Smooth muscle cell (in vitro differentiated cells): ENCODE measurements at regions not wholly inside any gene's neighbourhood (a gene's known extent, or its start where the extent isn't known, plus 50 kb on each side); places are given as distances from the start of the nearest gene placed in this dataset.

Experiments used
- DNase-seq: peaks from one replicate; lab custom pipeline; 2025; ENCODE audit not compliant: unreplicated experiment; lab: John Stamatoyannopoulos, UW
- H2AFZ ChIP-seq: fragments of 200-600 bp; sonication (generic); 2 replicates; pipeline ENCODE4 v1.6.0; 2016; ENCODE audit warnings: antibody characterized with exemption, low read depth, mild to moderate bottlenecking
- H3F3A ChIP-seq: fragments of 200-600 bp; sonication (generic); 2 replicates; pipeline ENCODE4 v1.6.0; 2017; ENCODE audit warnings: antibody characterized with exemption, low read depth
- H3K27ac ChIP-seq: fragments of 200-600 bp; sonication (generic); 2 replicates; pipeline ENCODE4 v1.5.1; 2016; ENCODE audit warnings: low read depth, mild to moderate bottlenecking
- H3K27me3 ChIP-seq: fragments of 200-600 bp; sonication (generic); 2 replicates; pipeline ENCODE4 v1.6.1; 2016; ENCODE audit warnings: low read depth, mild to moderate bottlenecking
- H3K36me3 ChIP-seq: fragments of 200-600 bp; sonication (generic); 2 replicates; pipeline ENCODE4 v1.5.1; 2016; ENCODE audit warnings: low read depth
- H3K4me1 ChIP-seq: fragments of 200-600 bp; sonication (generic); 2 replicates; pipeline ENCODE4 v1.5.1; 2016; ENCODE audit warnings: low read depth
- H3K4me2 ChIP-seq: fragments of 200-600 bp; sonication (generic); 2 replicates; pipeline ENCODE4 v1.6.0; 2016; ENCODE audit warnings: mild to moderate bottlenecking
- H3K4me3 ChIP-seq: fragments of 200-600 bp; sonication (generic); 2 replicates; pipeline ENCODE4 v1.5.1; 2016; ENCODE audit warnings: mild to moderate bottlenecking
- H3K79me2 ChIP-seq: fragments of 200-600 bp; sonication (generic); 2 replicates; pipeline ENCODE4 v1.6.0; 2016; ENCODE audit warnings: low read depth, mild to moderate bottlenecking
- H3K9ac ChIP-seq: fragments of 200-600 bp; sonication (generic); 2 replicates; pipeline ENCODE4 v1.6.0; 2016; ENCODE audit warnings: low read depth
- H3K9me3 ChIP-seq: fragments of 200-600 bp; sonication (generic); replicated peaks from 2 replicates; pipeline ENCODE4 v1.5.1; 2016; ENCODE audit warnings: low read depth
- H4K20me1 ChIP-seq: fragments of 200-600 bp; sonication (generic); 2 replicates; pipeline ENCODE4 v1.6.0; 2016; ENCODE audit warnings: low read depth
- CTCF ChIP-seq: fragments of 200-600 bp; sonication (generic); IDR thresholded peaks from 2 replicates; pipeline ENCODE4 v1.5.1; 2017; ENCODE audit warnings: borderline replicate concordance, mild to moderate bottlenecking, antibody characterized with exemption; ENCODE audit not compliant: insufficient read depth, poor library complexity, severe bottlenecking
- WGBS: methylation state at CpG from one replicate; pipeline ENCODE4 v1.1.7; 2016; ENCODE audit warnings: low lambda C conversion rate; 5-methylcytosine and 5-hydroxymethylcytosine counted together

GRCh38 chr5:114308017-114308416 lies 53.9 kb upstream of the KCNN2 start:
- no peak for TF ChIP-seq CTCF
- Histone ChIP-seq H3K9ac (no peak overlapping the region), H3K27me3 (no peaks in the 10 kb centered on the region), H3K79me2 (no peaks in the 10 kb centered on the region), H4K20me1 (no peaks in the 10 kb centered on the region), H3F3A (no peaks in the 10 kb centered on the region), H2AFZ (no peak overlapping the region), H3K4me3 (no peak overlapping the region), H3K27ac (no peak overlapping the region), H3K4me1 (peaks cover 20% of the 10 kb centered on the region), H3K4me2 (no peak overlapping the region), H3K36me3 (no peaks in the 10 kb centered on the region), H3K9me3 (no peaks in the 10 kb centered on the region)
- 83% methylated on average over 1 of the region's 1 CpG for WGBS
- no peak for DNase-seq

GRCh38 chr5:114308508-114308907 lies 53.4 kb upstream of the KCNN2 start:
- H3K4me1 ChIP-seq, result peaks cover 20% of the 10 kb centered on the region
- no peak overlapping the region for H3K4me2 ChIP-seq
- H3K36me3 ChIP-seq, result no peaks in the 10 kb centered on the region
- no peak for DNase-seq
- H3K27me3 ChIP-seq, result no peaks in the 10 kb centered on the region
- H3K4me3 ChIP-seq, result no peak overlapping the region
- H4K20me1 ChIP-seq, result no peaks in the 10 kb centered on the region
- no peaks in the 10 kb centered on the region for H3K79me2 ChIP-seq
- H2AFZ ChIP-seq, result no peak overlapping the region
- no peak for TF ChIP-seq CTCF
- WGBS, result 85% methylated on average over 1 of the region's 1 CpG
- no peaks in the 10 kb centered on the region for H3F3A ChIP-seq
- no peaks in the 10 kb centered on the region for H3K9me3 ChIP-seq
- no peak overlapping the region for H3K27ac ChIP-seq
- no peak overlapping the region for H3K9ac ChIP-seq

- no peak overlapping the region for H3K9ac ChIP-seq
- no peaks in the 10 kb centered on the region for H3K36me3 ChIP-seq
- no peak overlapping the region for H2AFZ ChIP-seq
- no peak overlapping the region for H3K27ac ChIP-seq
- no peaks in the 10 kb centered on the region for H3K27me3 ChIP-seq
- H3K4me1 ChIP-seq, result peaks cover 20% of the 10 kb centered on the region
- H3K4me3 ChIP-seq, result no peak overlapping the region
- no peaks in the 10 kb centered on the region for H3K79me2 ChIP-seq
- no peak for TF ChIP-seq CTCF
- WGBS, result 88% methylated on average over 2 of the region's 2 CpGs
- DNase-seq, result no peak
- no peaks in the 10 kb centered on the region for H4K20me1 ChIP-seq
- no peaks in the 10 kb centered on the region for H3K9me3 ChIP-seq
- H3K4me2 ChIP-seq, result no peak overlapping the region
- H3F3A ChIP-seq, result no peaks in the 10 kb centered on the region
Measured at GRCh38 chr5:114310666-114311065, 51.2 kb upstream of the KCNN2 start.

GRCh38 chr5:114311281-114311680 lies 50.6 kb upstream of the KCNN2 start:
- H3K79me2 ChIP-seq, result no peaks in the 10 kb centered on the region
- no peaks in the 10 kb centered on the region for H3K36me3 ChIP-seq
- H3K9ac ChIP-seq, result no peak overlapping the region
- no peak overlapping the region for H3K27ac ChIP-seq
- no peaks in the 10 kb centered on the region for H4K20me1 ChIP-seq
- no peaks in the 10 kb centered on the region for H3K9me3 ChIP-seq
- no peak for TF ChIP-seq CTCF
- H2AFZ ChIP-seq, result no peak overlapping the region
- WGBS, result 93% methylated on average over 2 of the region's 2 CpGs
- no peak overlapping the region for H3K4me2 ChIP-seq
- H3K27me3 ChIP-seq, result no peaks in the 10 kb centered on the region
- DNase-seq, result no peak
- H3K4me3 ChIP-seq, result no peak overlapping the region
- H3F3A ChIP-seq, result no peaks in the 10 kb centered on the region
- peaks cover 20% of the 10 kb centered on the region for H3K4me1 ChIP-seq
